ENCODE measurements at regions not wholly inside any gene's neighbourhood (a gene's known extent, or its start where the extent isn't known, plus 50 kb on each side); places are given as distances from the start of the nearest gene placed in this dataset.
"Not testable (repeated sequence)": the region's sequence is repeated elsewhere in the genome, so short reads cannot be mapped to it uniquely, and the experiment has no call there.

DNA sequence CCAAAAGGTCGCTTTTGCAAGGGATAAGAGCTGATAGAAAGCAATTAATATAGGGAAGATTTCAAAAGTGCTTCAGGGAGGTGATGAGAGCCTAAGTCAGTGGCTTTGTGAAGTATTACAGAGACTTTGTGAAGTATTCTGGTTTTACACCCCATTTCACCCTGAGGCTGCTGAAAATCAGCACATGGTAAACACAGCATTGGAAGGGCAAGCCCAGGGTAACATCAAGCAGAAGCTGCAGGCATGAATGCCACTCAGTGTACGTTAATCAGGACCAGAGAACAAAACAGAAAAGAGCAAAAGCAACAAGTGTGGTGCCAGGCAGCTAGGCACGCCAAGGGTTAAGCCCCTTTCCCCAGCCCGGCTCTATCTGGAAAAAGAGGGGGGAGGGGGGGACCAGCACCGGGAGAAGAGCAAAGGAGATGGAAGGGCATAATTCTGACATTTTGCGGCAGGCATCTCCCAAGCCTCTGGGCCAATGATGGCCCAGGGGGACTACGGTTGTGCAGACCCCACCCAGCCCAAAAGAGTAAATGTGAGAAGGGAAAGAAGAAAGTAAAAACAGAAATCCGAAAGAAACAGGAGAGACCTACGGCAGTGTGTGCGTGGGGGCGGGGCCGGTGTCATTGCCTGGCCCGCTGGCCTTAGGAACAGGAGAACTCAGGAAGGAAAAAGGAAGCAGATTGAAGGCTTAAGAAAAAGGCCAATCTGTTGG lies 58.9 kb downstream of the DHRS2 start:
- intact Hi-C loops (cut with micrococcal nuclease), result no loop called here

DNA sequence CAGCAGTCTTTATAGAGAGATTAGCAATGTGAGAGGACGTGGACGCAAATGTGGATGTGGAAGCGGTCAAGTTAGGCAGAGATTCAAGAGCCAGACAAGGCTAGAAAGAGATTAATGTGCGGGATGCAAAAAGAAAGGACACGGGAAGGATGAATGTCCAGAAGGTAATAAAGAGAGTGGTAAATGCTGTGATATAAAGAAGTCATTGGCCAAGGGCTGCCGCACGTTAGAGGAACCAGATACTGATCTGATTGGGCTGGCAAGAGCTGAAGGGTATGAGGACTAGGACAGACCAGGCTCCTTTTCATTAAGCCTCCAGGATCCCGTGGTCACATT lies 59.5 kb downstream of the DHRS2 start:
- intact Hi-C loops (cut with micrococcal nuclease), result no loop called here

DNA sequence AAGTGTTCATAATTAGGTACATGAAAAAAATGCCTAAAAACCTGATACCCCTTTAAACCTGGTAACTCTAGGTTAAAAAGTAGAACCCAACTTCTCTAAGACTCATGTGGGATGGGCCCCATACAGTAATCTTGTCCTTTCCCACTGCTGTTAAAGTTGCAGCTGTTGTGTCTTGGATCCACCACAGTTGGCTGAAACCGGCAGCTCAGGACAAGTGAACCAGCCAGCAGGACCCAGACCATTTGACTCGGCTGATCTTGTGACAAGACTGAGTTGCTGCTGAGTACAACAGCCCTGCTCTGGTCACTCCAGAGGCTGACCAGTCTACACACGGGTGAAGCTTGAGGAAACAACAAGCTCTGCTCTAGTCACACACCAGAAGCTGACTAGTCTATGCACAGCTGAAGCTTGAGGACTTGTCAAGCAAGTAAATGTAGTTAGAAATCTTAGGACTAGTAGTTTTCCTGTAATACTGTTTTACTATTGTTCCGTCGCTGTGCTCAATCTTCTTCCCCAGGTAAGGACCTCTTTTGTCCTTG lies 60.6 kb downstream of the DHRS2 start:
- intact Hi-C loops (cut with micrococcal nuclease), result no loop called here

DNA sequence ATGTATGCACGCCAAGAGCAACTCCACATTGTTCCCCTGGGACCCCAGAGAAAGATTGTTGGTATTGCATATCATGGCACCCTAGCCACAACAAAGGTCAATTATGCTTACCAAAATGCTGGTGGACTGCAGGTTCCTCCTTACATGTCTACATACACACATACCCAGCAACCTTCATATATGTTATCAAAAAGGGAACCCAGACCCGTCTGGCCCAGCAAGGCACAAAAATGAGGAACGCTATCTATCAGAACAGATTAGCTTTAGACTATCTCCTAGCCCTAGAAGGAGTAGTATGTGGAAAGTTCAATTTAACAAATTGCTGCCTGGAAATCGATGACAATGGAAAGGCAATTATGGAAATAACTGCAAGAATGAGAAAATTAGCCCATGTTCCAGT lies 61.5 kb downstream of the DHRS2 start:
- intact Hi-C loops (cut with micrococcal nuclease), result no loop called here

DNA sequence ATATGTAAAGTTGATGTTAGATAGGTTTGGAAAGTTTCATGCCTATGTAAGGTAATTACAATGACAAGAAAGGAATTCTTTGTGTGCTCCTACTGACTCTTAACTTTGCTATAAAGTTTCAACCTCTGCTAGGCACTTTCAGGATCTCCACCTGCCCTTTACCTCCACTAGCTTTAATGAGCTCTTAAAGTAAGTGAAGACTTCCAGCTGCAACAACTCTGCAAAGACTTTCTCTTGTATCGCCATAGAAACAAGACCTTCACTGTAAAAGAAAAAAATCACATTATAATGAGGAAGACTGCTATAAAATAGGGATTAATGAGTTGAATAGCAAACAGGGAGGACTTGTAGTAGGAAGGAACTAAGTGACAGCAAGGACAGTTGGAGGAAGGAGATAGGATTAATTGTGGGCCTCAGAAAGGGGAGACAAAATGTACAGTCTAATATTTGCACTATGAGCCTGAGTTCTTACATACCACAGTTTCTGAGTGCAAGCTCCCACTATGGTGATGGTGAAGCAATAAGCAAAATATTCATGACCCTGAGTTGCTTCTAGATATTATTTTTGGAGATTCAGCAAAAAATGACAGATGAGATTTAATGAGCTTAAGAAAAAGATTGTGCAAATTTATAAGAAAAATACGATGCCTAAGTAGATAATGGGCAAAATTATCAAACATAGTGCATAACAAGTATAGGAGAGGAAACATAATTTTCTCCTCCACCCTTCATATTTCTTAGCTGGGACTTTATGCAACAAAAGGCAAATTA lies 66.7 kb downstream of the DHRS2 start:
- intact Hi-C loops (cut with micrococcal nuclease), result no loop called here

DNA sequence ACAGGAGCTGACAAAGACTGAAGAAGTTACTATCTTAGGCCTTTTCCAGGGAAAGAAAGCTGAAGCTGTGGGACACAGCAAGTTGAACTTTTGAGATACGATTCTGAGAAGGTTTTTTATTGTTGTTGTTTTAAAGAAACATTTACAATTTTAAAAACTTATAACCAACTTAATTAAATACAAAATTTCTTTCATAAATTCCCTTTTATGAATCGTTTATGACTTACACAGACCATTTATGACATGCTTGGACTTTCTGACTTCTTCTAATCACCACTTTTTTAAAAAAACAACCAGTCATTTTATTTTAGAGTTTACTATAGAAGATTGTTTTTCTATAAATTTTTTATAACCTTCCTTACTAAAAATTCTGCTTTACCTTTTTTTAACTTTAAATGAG lies 68.7 kb downstream of the DHRS2 start:
- intact Hi-C loops (cut with micrococcal nuclease), result no loop called here

DNA sequence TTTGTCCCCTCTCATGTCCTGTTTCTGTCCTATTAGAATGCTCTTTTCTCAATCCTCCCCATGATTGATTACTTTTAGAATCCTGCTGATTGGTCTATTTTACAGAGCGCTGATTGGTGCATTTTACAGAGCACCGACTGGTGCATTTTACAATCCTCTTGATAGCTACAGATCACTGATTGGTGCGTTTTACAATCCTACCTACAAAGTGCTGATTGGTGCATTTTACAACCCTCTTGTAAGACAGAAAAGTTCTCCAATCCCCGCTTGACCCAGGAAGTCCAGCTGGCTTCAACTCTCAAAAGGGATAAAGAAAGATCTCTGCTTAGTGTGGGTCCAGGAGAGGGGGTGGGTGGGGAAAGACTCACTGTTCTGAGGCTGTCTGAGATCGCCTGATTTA lies 71.3 kb downstream of the DHRS2 start:
- intact Hi-C loops (cut with micrococcal nuclease), result no loop called here

DNA sequence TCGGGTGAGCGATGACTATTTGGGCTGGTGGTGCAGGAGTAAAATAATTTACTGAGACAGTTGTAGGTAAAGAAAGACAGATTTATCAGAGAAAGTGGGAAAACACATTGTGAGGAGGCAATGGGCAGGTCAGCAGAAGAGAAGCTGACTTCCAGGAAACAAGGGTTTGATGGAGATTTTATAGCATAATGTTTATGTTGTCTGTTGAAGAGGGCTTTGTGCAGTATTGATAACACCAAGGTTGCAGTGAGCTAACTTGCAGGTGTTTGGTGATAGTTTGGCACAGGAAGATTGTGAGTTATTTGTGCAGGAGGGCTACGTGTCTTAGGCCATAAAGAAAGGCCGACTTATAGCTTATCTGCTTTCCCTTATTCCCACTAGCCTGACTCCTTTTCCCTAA lies 72.2 kb downstream of the DHRS2 start:
- intact Hi-C loops (cut with micrococcal nuclease), result no loop called here

DNA sequence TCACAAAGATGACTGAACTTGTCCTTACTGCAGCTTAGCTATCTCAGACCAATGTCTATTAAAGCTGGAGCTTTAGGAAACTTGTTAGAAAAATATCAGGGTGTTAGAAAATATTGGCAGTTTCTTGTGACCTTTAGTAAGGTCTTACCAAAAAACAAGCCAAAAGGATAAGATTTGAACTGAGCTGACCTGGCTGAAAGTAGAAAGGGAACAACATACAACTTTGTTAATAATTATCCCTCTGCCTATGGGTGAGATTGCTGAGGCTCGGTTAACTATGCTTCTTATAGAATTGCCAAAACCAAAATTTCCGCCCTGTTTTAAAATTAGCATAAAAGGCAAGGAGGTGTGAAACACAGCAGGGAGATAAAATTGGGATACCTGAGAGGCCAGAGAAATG lies 73.8 kb downstream of the DHRS2 start:
- intact Hi-C loops (cut with micrococcal nuclease), result no loop called here

DNA sequence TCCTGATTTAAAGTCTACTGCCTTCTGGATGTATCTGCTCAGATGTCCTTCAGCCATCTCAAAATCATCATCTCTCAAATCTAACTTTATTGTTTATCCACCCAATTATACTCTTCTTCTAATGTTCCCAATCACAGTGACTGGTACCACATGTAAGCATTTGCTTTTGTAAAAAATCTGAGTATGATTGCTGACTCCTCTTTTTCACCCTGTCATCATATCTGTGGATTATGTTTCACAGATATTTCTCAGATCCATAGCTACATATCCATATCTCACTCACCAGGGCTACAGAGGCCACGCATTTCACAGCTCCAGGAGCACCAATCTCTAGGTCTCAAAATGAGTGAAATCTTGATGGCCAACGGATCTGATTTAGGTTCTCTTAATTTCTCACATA lies 76.1 kb downstream of the DHRS2 start:
- intact Hi-C loops (cut with micrococcal nuclease), result no loop called here

DNA sequence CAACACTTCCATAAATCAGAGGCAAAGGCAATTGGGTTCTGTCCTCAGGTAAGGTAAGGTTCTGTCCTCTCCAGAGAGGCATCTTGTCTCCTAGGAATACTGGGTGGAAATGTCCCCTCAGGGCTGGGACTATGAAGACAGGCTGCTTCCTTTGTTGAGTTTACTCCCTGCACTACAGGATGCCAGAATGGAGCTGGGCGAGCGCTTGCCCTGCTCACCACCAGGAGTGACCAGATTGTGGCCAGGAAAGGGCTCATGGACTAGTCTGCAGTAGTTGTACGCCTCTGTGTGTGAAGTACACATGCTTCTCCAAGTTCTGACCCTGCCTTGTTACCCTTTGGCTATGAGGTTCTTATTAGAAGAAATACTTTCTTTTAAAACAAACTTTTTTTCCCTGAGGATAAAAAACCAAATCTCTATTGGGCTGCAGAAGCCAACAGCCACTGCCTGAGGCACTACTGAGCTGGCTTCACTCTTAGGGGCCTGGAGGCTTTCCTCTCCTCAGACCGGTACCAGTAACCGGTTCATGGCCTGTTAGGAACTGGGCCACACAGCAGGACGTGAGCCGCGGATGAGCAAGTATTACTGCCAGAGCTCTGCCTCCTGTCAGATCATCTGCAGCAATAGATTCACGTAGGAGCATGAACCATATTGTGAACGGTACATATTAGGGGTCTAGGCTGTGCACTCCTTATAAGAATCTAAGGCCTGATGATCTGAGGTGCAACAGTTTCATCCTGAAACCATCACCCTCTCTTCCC lies 83.2 kb downstream of the DHRS2 start:
- intact Hi-C loops (cut with micrococcal nuclease), result no loop called here

DNA sequence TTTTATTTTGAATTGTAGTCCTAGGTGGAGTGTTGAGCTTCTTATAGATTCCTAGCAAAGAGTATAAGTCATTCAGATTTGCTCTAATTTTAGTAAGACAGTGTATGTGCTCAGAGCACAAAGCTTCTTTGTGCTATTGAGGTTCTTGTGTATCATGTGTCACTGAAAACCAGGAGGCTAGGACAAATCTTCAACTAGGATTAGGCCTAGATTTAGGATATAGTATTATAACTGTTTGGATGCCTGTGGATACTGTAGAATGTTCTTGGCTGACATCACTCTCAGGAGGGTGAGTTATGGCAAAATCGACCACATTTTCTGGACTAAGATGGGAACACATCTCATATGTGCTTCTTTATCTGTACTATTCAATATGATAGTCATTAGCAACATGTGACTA lies 86.5 kb downstream of the DHRS2 start:
- intact Hi-C loops (cut with micrococcal nuclease), result no loop called here

DNA sequence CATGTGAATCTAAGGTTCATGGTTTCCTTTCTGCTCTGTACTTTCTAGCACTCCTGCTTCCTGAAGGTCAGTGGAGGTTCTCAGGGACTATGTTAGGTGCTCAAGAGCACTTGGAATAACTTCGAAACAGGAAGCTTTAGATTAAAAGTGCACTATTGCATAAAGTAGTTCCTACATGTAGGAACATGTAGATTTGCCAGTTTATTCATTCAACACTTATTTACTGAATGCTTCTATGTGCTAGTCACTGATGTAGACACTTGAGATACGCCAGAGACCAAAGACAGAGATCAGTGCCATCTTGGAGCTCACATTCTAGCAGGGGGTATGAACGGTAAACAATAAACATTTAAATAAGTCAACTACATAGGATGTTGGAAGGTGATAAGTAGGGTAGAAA lies 87.7 kb downstream of the DHRS2 start:
- intact Hi-C loops (cut with micrococcal nuclease), result no loop called here

DNA sequence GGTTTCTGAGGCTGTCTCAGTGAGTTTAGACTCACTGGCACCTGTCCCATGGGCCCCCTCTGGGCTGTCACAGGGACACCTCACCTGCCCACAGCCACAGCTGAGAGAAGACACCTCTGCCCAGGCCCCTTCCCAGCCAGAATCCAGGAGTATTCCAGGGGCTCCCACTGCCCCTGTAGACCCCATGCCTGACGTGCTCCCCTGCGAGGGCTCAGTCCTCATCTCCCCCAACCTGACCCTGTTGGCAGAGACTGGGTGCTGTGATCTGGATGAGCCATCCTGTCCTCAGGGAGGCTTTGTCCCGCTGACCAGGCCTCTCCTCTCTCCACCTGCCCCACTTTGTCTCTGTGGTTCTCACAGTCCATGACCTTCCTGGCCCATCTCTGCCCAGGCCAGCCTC lies 89.4 kb downstream of the DHRS2 start:
- intact Hi-C loops (cut with micrococcal nuclease), result loop anchor here (5.0 kb wide), 1 partner anchor 207 kb away; no protein-coding TSS in a partner anchor

DNA sequence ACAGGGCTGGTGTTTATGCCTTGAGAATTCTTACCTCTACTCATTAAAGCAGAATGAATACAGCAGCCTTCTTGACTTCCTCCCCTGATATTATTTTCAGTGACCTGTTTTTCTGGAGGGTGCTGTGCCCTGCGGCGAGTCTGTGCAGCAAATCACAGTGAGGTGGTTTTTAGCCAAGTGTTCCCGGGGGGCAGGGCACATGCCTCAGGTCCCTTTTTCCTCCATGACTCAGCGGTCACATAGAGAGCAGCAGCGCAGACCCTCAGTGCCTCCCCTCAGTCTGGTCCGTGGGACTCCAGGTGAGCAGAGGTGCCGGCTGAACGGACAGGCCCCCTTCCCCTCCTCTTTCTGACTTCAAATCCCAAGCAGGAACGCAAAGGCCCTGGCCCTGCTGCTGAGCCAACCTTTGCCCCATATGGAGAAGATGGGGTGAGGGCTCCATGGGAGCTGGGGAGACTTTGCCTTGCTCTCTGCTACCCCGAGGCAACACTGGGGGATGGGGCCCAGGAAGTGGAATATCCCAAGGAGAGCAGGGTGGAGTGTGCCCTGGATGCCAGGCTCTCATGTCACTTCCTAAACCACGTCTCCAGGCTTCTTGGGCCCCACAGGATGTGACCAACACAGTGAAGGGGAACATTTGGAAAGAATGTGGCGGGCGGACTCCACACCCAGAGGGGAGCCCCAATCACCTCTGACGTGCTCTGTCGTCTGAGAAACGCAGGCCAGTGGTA lies 90.0 kb downstream of the DHRS2 start:
- intact Hi-C loops (cut with micrococcal nuclease), result loop anchor here (5.0 kb wide), 1 partner anchor 206 kb away; no protein-coding TSS in a partner anchor

DNA sequence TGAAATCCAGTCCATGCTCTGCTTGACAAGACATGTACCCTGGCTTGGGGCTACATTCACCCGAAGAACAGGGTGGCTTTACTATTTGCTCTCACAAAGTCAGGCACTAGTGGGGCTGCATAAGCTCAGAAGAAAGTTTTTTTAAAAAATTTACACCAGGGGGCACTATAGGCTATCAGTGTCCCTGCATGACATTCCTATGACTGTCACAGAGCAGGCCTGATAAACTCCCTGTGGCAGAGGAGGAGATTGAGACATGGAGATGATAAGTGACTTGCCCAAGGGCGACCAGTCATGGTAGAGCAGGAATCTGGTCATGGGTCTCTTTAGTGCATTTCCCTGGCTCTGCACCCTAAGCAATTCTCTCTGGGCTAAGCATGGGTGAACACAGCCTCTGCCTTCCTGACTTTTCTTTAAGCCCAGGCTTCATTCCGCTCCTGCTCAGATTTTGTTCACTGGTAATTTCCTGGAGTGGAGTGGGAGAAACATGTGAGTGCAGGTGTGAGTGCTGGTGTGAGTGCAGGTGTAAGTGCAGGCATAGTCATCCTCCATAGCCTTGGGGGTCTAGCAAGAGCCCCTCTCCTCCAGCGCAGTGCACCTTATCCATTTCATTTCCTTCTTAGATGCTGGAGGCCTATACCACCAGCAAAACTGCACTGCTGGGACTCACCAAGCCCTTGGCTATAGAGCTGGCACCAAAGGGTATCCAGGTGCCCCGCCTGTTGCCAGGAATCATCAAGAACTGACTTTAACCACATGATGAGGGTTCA lies 91.6 kb downstream of the DHRS2 start:
- intact Hi-C loops (cut with micrococcal nuclease), result loop anchor here (5.0 kb wide), 1 partner anchor 205 kb away; no protein-coding TSS in a partner anchor

DNA sequence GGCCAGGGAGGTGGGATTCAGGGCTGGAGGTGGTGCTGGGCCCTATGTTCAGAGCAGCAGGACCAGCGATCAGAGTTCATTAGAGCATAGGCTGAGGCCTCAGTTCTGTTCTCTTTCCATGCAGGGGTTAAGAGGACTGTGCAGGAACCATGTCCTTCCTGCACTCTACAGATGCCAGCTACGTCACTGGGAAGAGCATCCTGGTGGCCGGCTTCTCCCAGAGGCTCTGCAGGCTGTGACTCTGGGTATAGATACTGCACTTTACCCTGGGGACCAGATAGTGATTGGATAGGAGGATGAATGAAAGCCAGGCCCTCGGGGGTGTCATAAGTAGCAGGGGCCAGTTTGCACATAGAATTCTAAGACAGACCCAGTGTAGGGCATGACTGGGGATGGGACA lies 92.6 kb downstream of the DHRS2 start:
- intact Hi-C loops (cut with micrococcal nuclease), result loop anchor here (5.0 kb wide), 1 partner anchor 204 kb away; no protein-coding TSS in a partner anchor

DNA sequence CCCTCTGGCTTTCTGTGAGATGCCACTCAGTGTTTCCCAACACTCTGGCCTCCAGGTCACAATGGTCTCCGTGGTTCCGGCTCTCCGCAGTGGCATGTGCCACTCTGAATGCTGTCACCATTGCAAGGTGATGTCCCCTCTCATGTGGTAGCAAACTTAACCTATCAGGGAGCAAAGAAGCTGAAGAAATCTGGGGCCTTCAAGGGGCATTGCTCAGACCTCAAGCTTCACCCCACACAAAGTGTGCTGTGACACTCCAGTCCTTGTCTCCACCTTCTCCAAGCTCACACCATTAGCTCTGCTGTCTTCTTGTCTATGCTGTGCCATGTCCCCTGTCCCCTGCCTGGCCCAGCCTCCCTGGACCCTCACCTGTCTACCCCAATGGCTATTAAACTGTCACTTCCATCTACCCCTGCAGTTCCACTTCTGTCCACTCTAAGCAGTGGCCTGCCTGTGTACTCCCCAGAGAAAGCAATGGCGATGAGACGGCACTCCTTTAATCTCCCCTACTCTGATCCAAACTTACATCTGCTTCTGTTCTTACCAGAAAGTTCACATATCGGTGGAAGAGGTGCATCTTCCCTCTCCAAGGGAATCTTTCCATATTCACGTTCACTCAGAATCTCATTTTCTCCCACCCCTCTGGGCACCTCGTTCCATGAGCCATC lies 93.7 kb downstream of the DHRS2 start:
- intact Hi-C loops (cut with micrococcal nuclease), result loop anchor here (5.0 kb wide), 1 partner anchor 202 kb away; no protein-coding TSS in a partner anchor

DNA sequence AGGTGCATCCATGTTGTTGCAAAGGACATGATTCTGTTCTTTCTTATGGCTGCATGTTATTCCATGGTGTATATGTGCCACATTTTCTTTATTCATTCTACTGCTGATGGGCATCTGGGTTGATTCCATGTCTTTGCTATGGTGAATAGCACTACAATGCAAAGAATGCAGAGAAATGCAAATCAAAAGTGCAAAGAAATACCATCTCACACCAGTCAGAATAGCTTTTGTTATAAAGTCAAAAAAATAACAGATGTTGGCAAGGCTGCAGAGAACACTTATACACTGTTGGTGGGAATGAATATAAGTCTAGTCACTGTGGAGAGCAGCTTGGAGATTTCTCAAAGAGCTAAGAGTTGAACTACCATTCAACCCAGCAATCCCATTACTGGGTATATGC lies 99.2 kb downstream of the DHRS2 start:
- intact Hi-C loops (cut with micrococcal nuclease), result no loop called here

DNA sequence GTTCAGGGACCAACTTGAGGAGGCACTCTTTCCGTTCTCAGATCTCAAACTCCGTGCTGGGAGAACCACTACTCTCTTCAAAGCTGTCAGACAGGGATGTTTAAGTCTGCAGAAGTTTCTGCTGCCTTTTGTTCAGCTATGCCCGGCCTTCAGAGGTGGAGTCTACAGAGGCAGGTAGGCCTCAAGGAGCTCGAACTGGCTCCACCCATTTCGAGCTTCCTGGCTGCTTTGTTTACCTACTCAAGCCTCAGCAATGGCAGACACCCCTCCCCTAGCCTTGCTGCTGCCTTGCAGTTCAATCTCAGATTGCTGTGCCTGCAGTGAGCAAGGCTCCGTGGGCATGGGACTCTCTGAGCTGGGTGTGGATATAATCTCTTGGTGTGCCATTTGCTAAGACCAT lies 108.2 kb downstream of the DHRS2 start:
- intact Hi-C loops (cut with micrococcal nuclease), result not testable (repeated sequence)

Measured in T-helper 2 cell treated with Interferon-gamma antibody and Interleukin-4, amounts not matched to agents 100 ng/mL and 5 ng/mL, for 36 hours (primary cell).